ENCODE measurements at regions not wholly inside any gene's neighbourhood (a gene's known extent, or its start where the extent isn't known, plus 50 kb on each side); places are given as distances from the start of the nearest gene placed in this dataset.
"Not testable (repeated sequence)": the region's sequence is repeated elsewhere in the genome, so short reads cannot be mapped to it uniquely, and the experiment has no call there.

- no peaks in the 10 kb centered on the region for H4K20me1 ChIP-seq (ENCODE audit: insufficient read depth, low read length, poor library complexity, severe bottlenecking)
- H3K4me2 ChIP-seq (ENCODE audit: low read depth, low read length, poor library complexity, severe bottlenecking): no peak overlapping the region
- no peaks in the 10 kb centered on the region for H3K4me1 ChIP-seq (ENCODE audit: insufficient read depth, low read length, poor library complexity, severe bottlenecking)
- H2AFZ ChIP-seq (ENCODE audit: low read length): no peak overlapping the region
- no peaks in the 10 kb centered on the region for H3K36me3 ChIP-seq (ENCODE audit: insufficient read depth, low read length)
- TF ChIP-seq EZH2phosphoT487 (IDR thresholded peaks at IDR 0.05; ENCODE audit: borderline replicate concordance): no peak
- TF ChIP-seq, protein P1, sequence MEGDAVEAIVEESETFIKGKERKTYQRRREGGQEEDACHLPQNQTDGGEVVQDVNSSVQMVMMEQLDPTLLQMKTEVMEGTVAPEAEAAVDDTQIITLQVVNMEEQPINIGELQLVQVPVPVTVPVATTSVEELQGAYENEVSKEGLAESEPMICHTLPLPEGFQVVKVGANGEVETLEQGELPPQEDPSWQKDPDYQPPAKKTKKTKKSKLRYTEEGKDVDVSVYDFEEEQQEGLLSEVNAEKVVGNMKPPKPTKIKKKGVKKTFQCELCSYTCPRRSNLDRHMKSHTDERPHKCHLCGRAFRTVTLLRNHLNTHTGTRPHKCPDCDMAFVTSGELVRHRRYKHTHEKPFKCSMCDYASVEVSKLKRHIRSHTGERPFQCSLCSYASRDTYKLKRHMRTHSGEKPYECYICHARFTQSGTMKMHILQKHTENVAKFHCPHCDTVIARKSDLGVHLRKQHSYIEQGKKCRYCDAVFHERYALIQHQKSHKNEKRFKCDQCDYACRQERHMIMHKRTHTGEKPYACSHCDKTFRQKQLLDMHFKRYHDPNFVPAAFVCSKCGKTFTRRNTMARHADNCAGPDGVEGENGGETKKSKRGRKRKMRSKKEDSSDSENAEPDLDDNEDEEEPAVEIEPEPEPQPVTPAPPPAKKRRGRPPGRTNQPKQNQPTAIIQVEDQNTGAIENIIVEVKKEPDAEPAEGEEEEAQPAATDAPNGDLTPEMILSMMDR (conservative IDR thresholded peaks at IDR 0.05; ENCODE audit: low read length): no peak
- H3K27me3 ChIP-seq (ENCODE audit: insufficient read depth, low read length, poor library complexity, severe bottlenecking): no peaks in the 10 kb centered on the region
- no peaks in the 10 kb centered on the region for H3F3A ChIP-seq (ENCODE audit: low read depth)
- H3K9ac ChIP-seq (ENCODE audit: low read depth, low read length, poor library complexity, severe bottlenecking): no peak overlapping the region
- H3K79me2 ChIP-seq (ENCODE audit: insufficient read depth, low read length): no peaks in the 10 kb centered on the region
- H3K9me3 ChIP-seq (ENCODE audit: insufficient read depth, low read depth, low read length): no peaks in the 10 kb centered on the region
- H3K9me2 ChIP-seq (replicated peaks; ENCODE audit: low read depth, low read length): no peaks in the 10 kb centered on the region
- no peak overlapping the region for H3K4me3 ChIP-seq (ENCODE audit: low read length, poor library complexity, severe bottlenecking)
Measured at GRCh38 chr4:128758314-128758922, 51.1 kb upstream of the JADE1 start.

DNA sequence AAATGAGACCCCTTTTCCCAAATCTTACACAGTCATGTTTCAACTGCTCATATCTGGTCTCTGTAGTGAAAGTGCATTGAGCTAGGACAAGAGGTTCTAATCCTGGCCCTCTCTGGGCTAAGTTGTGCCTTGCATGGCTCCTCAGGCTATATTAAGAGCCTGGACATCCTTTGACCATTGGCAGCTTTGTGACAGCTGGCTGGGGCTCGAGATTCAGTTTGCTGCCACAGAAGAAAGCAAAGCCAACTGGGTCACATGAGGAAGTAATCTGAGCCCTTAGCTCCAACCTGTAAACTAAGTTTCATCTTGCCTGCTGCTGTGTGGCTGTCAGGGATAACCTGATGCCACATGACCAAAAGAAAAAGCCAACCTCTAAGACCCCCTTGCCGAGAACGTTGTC lies 51.8 kb upstream of the JADE1 start:
- no peaks in the 10 kb centered on the region for H3K4me1 ChIP-seq (ENCODE audit: insufficient read depth, low read length, poor library complexity, severe bottlenecking)
- no peak overlapping the region for H3K4me3 ChIP-seq (ENCODE audit: low read length, poor library complexity, severe bottlenecking)
- H2AFZ ChIP-seq (ENCODE audit: low read length): no peak overlapping the region
- no peaks in the 10 kb centered on the region for H3K27me3 ChIP-seq (ENCODE audit: insufficient read depth, low read length, poor library complexity, severe bottlenecking)
- no peaks in the 10 kb centered on the region for H3K79me2 ChIP-seq (ENCODE audit: insufficient read depth, low read length)
- TF ChIP-seq, protein P1 (conservative IDR thresholded peaks at IDR 0.05; ENCODE audit: low read length): no peak
- no peak for TF ChIP-seq EZH2phosphoT487 (IDR thresholded peaks at IDR 0.05; ENCODE audit: borderline replicate concordance)
- no peaks in the 10 kb centered on the region for H3K9me2 ChIP-seq (replicated peaks; ENCODE audit: low read depth, low read length)
- H3K9me3 ChIP-seq (ENCODE audit: insufficient read depth, low read depth, low read length): no peaks in the 10 kb centered on the region
- no peaks in the 10 kb centered on the region for H3F3A ChIP-seq (ENCODE audit: low read depth)
- no peak overlapping the region for H3K9ac ChIP-seq (ENCODE audit: low read depth, low read length, poor library complexity, severe bottlenecking)
- H3K4me2 ChIP-seq (ENCODE audit: low read depth, low read length, poor library complexity, severe bottlenecking): no peak overlapping the region
- no peaks in the 10 kb centered on the region for H3K36me3 ChIP-seq (ENCODE audit: insufficient read depth, low read length)
- no peaks in the 10 kb centered on the region for H4K20me1 ChIP-seq (ENCODE audit: insufficient read depth, low read length, poor library complexity, severe bottlenecking)

DNA sequence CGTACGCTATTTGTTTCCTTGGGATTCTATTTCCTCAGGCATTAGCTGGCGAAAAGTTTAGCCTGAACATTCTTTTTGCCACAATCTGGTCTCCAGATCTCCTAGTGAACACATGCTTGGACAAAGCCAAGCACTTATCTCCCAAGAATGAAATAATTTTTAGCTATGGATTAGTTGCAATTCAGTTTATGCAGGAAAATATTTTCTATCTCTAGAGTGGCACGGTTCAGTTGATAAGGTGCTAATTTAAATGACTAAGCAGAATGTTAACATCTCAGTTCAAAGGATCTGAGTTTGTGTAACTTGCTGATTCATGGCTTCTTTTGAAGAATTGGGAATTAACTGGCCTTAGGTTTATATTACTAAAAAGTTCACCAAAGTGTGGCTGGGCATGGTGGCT lies 58.1 kb upstream of the JADE1 start:
- no peak overlapping the region for H3K4me3 ChIP-seq (ENCODE audit: low read length, poor library complexity, severe bottlenecking)
- no peaks in the 10 kb centered on the region for H4K20me1 ChIP-seq (ENCODE audit: insufficient read depth, low read length, poor library complexity, severe bottlenecking)
- H3K36me3 ChIP-seq (ENCODE audit: insufficient read depth, low read length): no peaks in the 10 kb centered on the region
- H3K27me3 ChIP-seq (ENCODE audit: insufficient read depth, low read length, poor library complexity, severe bottlenecking): no peaks in the 10 kb centered on the region
- H3F3A ChIP-seq (ENCODE audit: low read depth): no peaks in the 10 kb centered on the region
- no peaks in the 10 kb centered on the region for H3K9me2 ChIP-seq (replicated peaks; ENCODE audit: low read depth, low read length)
- no peaks in the 10 kb centered on the region for H3K4me1 ChIP-seq (ENCODE audit: insufficient read depth, low read length, poor library complexity, severe bottlenecking)
- TF ChIP-seq, protein P1 (conservative IDR thresholded peaks at IDR 0.05; ENCODE audit: low read length): no peak
- TF ChIP-seq EZH2phosphoT487 (IDR thresholded peaks at IDR 0.05; ENCODE audit: borderline replicate concordance): no peak
- no peak overlapping the region for H3K4me2 ChIP-seq (ENCODE audit: low read depth, low read length, poor library complexity, severe bottlenecking)
- no peaks in the 10 kb centered on the region for H3K79me2 ChIP-seq (ENCODE audit: insufficient read depth, low read length)
- H3K9me3 ChIP-seq (ENCODE audit: insufficient read depth, low read depth, low read length): no peaks in the 10 kb centered on the region
- H2AFZ ChIP-seq (ENCODE audit: low read length): no peak overlapping the region
- no peak overlapping the region for H3K9ac ChIP-seq (ENCODE audit: low read depth, low read length, poor library complexity, severe bottlenecking)

- not testable (repeated sequence) for H3K4me2 ChIP-seq (ENCODE audit: low read depth, low read length, poor library complexity, severe bottlenecking); H3K4me1 ChIP-seq (ENCODE audit: insufficient read depth, low read length, poor library complexity, severe bottlenecking); H3K9me2 ChIP-seq (replicated peaks; ENCODE audit: low read depth, low read length); H3K79me2 ChIP-seq (ENCODE audit: insufficient read depth, low read length); H3F3A ChIP-seq (ENCODE audit: low read depth); H3K4me3 ChIP-seq (ENCODE audit: low read length, poor library complexity, severe bottlenecking); H3K27me3 ChIP-seq (ENCODE audit: insufficient read depth, low read length, poor library complexity, severe bottlenecking); H2AFZ ChIP-seq (ENCODE audit: low read length); H4K20me1 ChIP-seq (ENCODE audit: insufficient read depth, low read length, poor library complexity, severe bottlenecking); H3K36me3 ChIP-seq (ENCODE audit: insufficient read depth, low read length); H3K9me3 ChIP-seq (ENCODE audit: insufficient read depth, low read depth, low read length); H3K9ac ChIP-seq (ENCODE audit: low read depth, low read length, poor library complexity, severe bottlenecking)
Measured at GRCh38 chr4:128741748-128742147, 67.8 kb upstream of the JADE1 start.
